ENCODE measurements at regions not wholly inside any gene's neighbourhood (a gene's known extent, or its start where the extent isn't known, plus 50 kb on each side); places are given as distances from the start of the nearest gene placed in this dataset.

DNA sequence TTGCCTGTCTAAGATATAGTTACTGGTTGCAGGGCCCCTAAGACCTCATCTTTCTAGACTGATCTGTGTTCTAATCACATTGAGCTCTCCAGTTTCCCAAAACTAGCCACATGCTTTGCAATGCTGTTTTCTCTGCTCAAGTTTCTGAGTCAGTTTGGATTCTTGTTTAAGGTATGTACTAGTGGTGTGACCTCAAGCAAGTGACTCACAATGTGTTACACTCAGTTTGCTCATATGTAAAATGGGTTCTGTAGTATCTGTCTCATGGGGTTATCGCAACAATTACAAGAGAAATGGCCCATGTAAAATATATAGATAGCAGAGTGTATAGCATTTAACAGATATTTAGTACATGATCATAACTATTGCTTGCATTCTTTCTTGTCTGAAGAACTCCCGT lies 153.1 kb upstream of the ELL2 start:
- Histone ChIP-seq H3K27me3 (ENCODE audit: control insufficient read depth in 1 of 2, insufficient read depth in 2 of 2, low read length in 2 of 2) (peaks cover 0 to under 1% of the 10 kb centered on the region in 2 experiments), H3K4me1 (ENCODE audit: insufficient read depth, low read length) (no peaks in the 10 kb centered on the region), H3K27ac (ENCODE audit: low read depth in 1 of 2, low read length in 2 of 2) (no peak overlapping the region), H3K36me3 (ENCODE audit: insufficient read depth, low read length) (no peaks in the 10 kb centered on the region), H3K9me3 (ENCODE audit: control insufficient read depth in 1 of 2, insufficient read depth in 1 of 2, low read length in 2 of 2) (no peaks in the 10 kb centered on the region), H3K4me3 (ENCODE audit: low read length) (no peak overlapping the region)
- DNase-seq (no peak), ATAC-seq (ENCODE audit: poor library complexity) (no peak)
- peaks cover 4% of the 10 kb centered on the region for H3K4me1 Mint-ChIP-seq (ENCODE audit: low read depth)
- H3K27ac Mint-ChIP-seq, result no peak overlapping the region
- CTCF ChIA-PET, result no interaction called here
- intact Hi-C loops (cut with DNase I, micrococcal nuclease), result no loop called here
- H3K27me3 Mint-ChIP-seq, result peaks cover 6% of the 10 kb centered on the region
- POLR2A ChIA-PET, result no interaction called here
- H3K9me3 Mint-ChIP-seq, result no peaks in the 10 kb centered on the region
- no peak overlapping the region for H3K4me3 Mint-ChIP-seq
- TF ChIP-seq, protein P1, sequence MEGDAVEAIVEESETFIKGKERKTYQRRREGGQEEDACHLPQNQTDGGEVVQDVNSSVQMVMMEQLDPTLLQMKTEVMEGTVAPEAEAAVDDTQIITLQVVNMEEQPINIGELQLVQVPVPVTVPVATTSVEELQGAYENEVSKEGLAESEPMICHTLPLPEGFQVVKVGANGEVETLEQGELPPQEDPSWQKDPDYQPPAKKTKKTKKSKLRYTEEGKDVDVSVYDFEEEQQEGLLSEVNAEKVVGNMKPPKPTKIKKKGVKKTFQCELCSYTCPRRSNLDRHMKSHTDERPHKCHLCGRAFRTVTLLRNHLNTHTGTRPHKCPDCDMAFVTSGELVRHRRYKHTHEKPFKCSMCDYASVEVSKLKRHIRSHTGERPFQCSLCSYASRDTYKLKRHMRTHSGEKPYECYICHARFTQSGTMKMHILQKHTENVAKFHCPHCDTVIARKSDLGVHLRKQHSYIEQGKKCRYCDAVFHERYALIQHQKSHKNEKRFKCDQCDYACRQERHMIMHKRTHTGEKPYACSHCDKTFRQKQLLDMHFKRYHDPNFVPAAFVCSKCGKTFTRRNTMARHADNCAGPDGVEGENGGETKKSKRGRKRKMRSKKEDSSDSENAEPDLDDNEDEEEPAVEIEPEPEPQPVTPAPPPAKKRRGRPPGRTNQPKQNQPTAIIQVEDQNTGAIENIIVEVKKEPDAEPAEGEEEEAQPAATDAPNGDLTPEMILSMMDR (IDR thresholded peaks at IDR 0.05), result no peak
- no peaks in the 10 kb centered on the region for H3K36me3 Mint-ChIP-seq (ENCODE audit: low read depth)

DNA sequence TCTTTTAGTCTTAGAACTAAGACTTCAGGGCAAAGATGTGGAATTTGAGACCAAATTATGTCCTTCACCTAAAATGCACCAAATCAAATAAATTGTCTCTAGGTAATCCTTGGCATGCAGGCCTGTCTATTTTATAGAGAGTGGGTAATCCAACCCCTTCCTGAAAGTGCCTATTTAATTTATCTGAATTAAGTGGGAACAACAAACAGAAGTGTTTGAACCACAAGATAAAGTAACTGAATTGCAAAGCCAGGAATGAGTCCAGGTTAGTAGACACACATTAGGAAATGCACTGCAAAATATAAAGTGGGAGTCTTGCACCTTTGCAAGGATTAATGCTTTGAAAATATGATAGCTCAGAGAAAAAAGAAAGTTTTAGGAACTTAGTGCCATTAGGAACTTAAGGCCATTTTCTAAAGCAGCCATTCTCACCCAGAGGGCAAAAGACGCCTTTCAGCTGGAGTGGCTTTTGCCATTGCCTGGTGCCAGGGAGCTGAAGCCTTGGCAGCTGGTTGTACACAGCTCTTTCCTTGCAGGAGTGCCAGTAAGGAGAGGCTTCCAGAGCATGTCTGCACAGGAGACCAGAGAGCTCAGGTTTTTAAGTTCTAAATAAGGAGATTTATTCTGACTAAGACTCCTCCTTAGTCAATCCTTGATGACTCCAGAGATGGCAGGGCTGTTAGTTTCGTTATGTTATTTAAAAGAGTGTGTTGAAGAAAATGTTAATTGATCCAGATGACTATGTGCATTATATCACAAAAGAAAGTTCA lies 151.7 kb upstream of the ELL2 start:
- no peaks in the 10 kb centered on the region for H3K36me3 Mint-ChIP-seq (ENCODE audit: low read depth)
- intact Hi-C loops (cut with DNase I, micrococcal nuclease), result no loop called here
- Histone ChIP-seq H3K9me3 (ENCODE audit: control insufficient read depth in 1 of 2, insufficient read depth in 1 of 2, low read length in 2 of 2) (no peaks in the 10 kb centered on the region), H3K4me3 (ENCODE audit: low read length) (no peak overlapping the region), H3K36me3 (ENCODE audit: insufficient read depth, low read length) (no peaks in the 10 kb centered on the region), H3K27ac (ENCODE audit: low read depth in 1 of 2, low read length in 2 of 2) (no peak overlapping the region), H3K27me3 (ENCODE audit: control insufficient read depth in 1 of 2, insufficient read depth in 2 of 2, low read length in 2 of 2) (no peaks in the 10 kb centered on the region), H3K4me1 (ENCODE audit: insufficient read depth, low read length) (no peaks in the 10 kb centered on the region)
- no peak overlapping the region for H3K27ac Mint-ChIP-seq
- H3K9me3 Mint-ChIP-seq, result no peaks in the 10 kb centered on the region
- peaks cover 4% of the 10 kb centered on the region for H3K4me1 Mint-ChIP-seq (ENCODE audit: low read depth)
- DNase-seq, result no peak
- H3K27me3 Mint-ChIP-seq, result peaks cover 4% of the 10 kb centered on the region
- ATAC-seq (ENCODE audit: poor library complexity), result no peak
- POLR2A ChIA-PET, result no interaction called here
- H3K4me3 Mint-ChIP-seq, result no peak overlapping the region
- TF ChIP-seq, protein P1 (IDR thresholded peaks at IDR 0.05), result no peak
- CTCF ChIA-PET, result no interaction called here

DNA sequence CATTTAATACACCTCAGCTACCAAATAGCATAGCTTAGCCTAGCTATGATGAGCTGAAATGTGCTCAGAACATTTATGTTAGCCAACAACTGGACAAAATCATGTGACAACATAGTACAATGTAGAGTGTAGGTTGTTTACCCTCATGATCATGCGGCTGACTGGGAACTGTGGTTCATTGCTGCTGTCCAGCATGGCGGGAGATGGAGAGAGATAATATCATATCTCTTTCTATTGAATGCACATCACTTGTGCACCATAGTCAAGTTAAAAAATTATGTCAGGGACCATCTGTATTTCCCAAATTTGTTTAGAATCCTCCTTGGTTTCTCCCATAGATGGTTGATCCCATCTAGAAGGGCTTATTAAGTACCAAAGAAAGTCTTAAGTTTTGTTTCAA lies 151.1 kb upstream of the ELL2 start:
- Mint-ChIP-seq H3K27me3 (peaks cover 4% of the 10 kb centered on the region), H3K27ac (no peak overlapping the region), H3K4me3 (no peak overlapping the region), H3K4me1 (ENCODE audit: low read depth) (peaks cover 4% of the 10 kb centered on the region), H3K36me3 (ENCODE audit: low read depth) (no peaks in the 10 kb centered on the region), H3K9me3 (no peaks in the 10 kb centered on the region)
- intact Hi-C loops (cut with DNase I, micrococcal nuclease), result no loop called here
- no peak overlapping the region for H3K27ac ChIP-seq (ENCODE audit: low read depth in 1 of 2, low read length in 2 of 2)
- TF ChIP-seq, protein P1 (IDR thresholded peaks at IDR 0.05), result no peak
- no peak for ATAC-seq (ENCODE audit: poor library complexity)
- no peaks in the 10 kb centered on the region for H3K4me1 ChIP-seq (ENCODE audit: insufficient read depth, low read length)
- no peak for DNase-seq
- ChIA-PET CTCF (no interaction called here), POLR2A (no interaction called here)
- no peak overlapping the region for H3K4me3 ChIP-seq (ENCODE audit: low read length)
- no peaks in the 10 kb centered on the region for H3K27me3 ChIP-seq (ENCODE audit: control insufficient read depth in 1 of 2, insufficient read depth in 2 of 2, low read length in 2 of 2)
- H3K9me3 ChIP-seq (ENCODE audit: control insufficient read depth in 1 of 2, insufficient read depth in 1 of 2, low read length in 2 of 2), result no peaks in the 10 kb centered on the region
- no peaks in the 10 kb centered on the region for H3K36me3 ChIP-seq (ENCODE audit: insufficient read depth, low read length)

Measured in CD4-positive, alpha-beta T cell (primary cell).